HCT116 (cell line): ENCODE measurements at regions not wholly inside any gene's neighbourhood (a gene's known extent, or its start where the extent isn't known, plus 50 kb on each side); places are given as distances from the start of the nearest gene placed in this dataset.

ENCODE experiments used
- ATAC-seq: fragments of 200-7000 bp; cut with Tn5 transposase; 2 replicates; pipeline ENCODE4 v1.9.1; 2020; ENCODE audit warnings: mild to moderate bottlenecking, moderate library complexity
- BruUV-seq: library from RNA; stranded (reverse); fragments of 400-500 nt; replicated peaks from 2 replicates; lab custom pipeline; 2021; lab: Mats Ljungman, UMichigan
- CTCF ChIA-PET: fragments of 300-600 bp; sonication (Branson Sonifier 250); formaldehyde crosslinking; loops from one replicate; lab custom pipeline; 2021; ENCODE audit warnings: antibody characterized with exemption; lab: Charles Lee
- POLR2A ChIA-PET: fragments of 300-600, 350-600 bp; sonication (Branson Sonifier 250); formaldehyde crosslinking; loops from one replicate; lab custom pipeline; 2021; ENCODE audit warnings: antibody characterized with exemption; lab: Charles Lee
- RAD21 ChIA-PET, 2 experiments: fragments of 300-600 bp; sonication (Branson Sonifier 250); formaldehyde crosslinking; loops; one replicate each; lab custom pipeline; 2023; ENCODE audit warnings: low total read pairs in 2 of 2; ENCODE audit not compliant: uncharacterized antibody in 2 of 2, unreplicated experiment in 2 of 2, low non-redundant PET in 1 of 2; lab: Charles Lee
- DNase-seq: peaks from one replicate; pipeline ENCODE4 v3.0.0-alpha.2; 2010; ENCODE audit warnings: low read depth, low spot score
- H2AFZ ChIP-seq: fragments of 200-600 bp; shearing (Covaris generic), sonication (generic); 2 replicates; pipeline ENCODE4 v1.6.1; 2017; ENCODE audit warnings: low read depth, mixed run types, mixed read lengths, antibody characterized with exemption, low read length; ENCODE audit not compliant: poor library complexity, severe bottlenecking
- H3K27ac ChIP-seq: 2 replicates; pipeline ENCODE4 v1.5.1; 2012; ENCODE audit warnings: low read depth, low read length
- H3K27me3 ChIP-seq: fragments of 200-600 bp; sonication (generic); 2 replicates; pipeline ENCODE4 v1.6.1; 2016; ENCODE audit warnings: mixed run types, low read length, mixed read lengths; ENCODE audit not compliant: insufficient read depth
- H3K36me3 ChIP-seq, 2 experiments: fragments of 200-500 bp in 1 of 2; fragments of 200-600 bp in 1 of 2; sonication (Bioruptor generic) in 1 of 2; sonication (generic) in 1 of 2; 2 replicates each; pipeline versions ENCODE4 v1.5.1 to v1.6.1; 2014 to 2016; ENCODE audit warnings: low read length in 2 of 2, inconsistent platforms in 1 of 2, mixed read lengths in 1 of 2, mixed run types in 1 of 2; ENCODE audit not compliant: insufficient read depth in 2 of 2, control insufficient read depth in 1 of 2
- H3K4me1 ChIP-seq, 2 experiments: fragments of 200-600 bp in 1 of 2; sonication (generic) in 1 of 2; 2 replicates each; pipeline versions ENCODE4 v1.5.1 to v1.6.1; 2012 to 2017; ENCODE audit warnings: low read length in 2 of 2, inconsistent platforms in 1 of 2, mild to moderate bottlenecking in 1 of 2, mixed read lengths in 1 of 2, mixed run types in 1 of 2, moderate library complexity in 1 of 2; ENCODE audit not compliant: insufficient read depth in 2 of 2, control insufficient read depth in 1 of 2
- H3K4me2 ChIP-seq: fragments of 200-600 bp; sonication (generic); 2 replicates; pipeline ENCODE4 v1.6.1; 2017; ENCODE audit warnings: mixed run types, low read length, mixed read lengths
- H3K4me3 ChIP-seq, 2 experiments: fragments of 200-600 bp in 1 of 2; sonication (generic) in 1 of 2; replicated peaks in 1 of 2; 2 replicates each; pipeline ENCODE4 v1.5.1; 2011 to 2016; ENCODE audit warnings: low read length in 2 of 2, control low read depth in 1 of 2, low read depth in 1 of 2, mild to moderate bottlenecking in 1 of 2, mixed read lengths in 1 of 2, mixed run types in 1 of 2
- H3K79me2 ChIP-seq: fragments of 200-600 bp; sonication (generic); 2 replicates; pipeline ENCODE4 v1.6.1; 2017; ENCODE audit warnings: mild to moderate bottlenecking, mixed run types, low read length, moderate library complexity, mixed read lengths; ENCODE audit not compliant: insufficient read depth
- H3K9ac ChIP-seq: fragments of 200-600 bp; sonication (generic); 2 replicates; pipeline ENCODE4 v1.6.1; 2016; ENCODE audit warnings: low read length, mixed read lengths
- H3K9me2 ChIP-seq: fragments of 200-600 bp; sonication (generic), shearing (Covaris generic); 2 replicates; pipeline ENCODE4 v1.6.1; 2017; ENCODE audit warnings: mixed run types, mild to moderate bottlenecking, moderate library complexity; ENCODE audit not compliant: insufficient read depth
- H3K9me3 ChIP-seq, 2 experiments: fragments of 200-500 bp in 1 of 2; fragments of 200-600 bp in 1 of 2; sonication (Bioruptor generic) in 1 of 2; sonication (generic) in 1 of 2; 2 replicates each; pipeline ENCODE4 v1.6.1; 2014 to 2017; ENCODE audit warnings: low read length in 2 of 2, mixed read lengths in 2 of 2, inconsistent platforms in 1 of 2, low read depth in 1 of 2, mild to moderate bottlenecking in 1 of 2, mixed run types in 1 of 2, moderate library complexity in 1 of 2; ENCODE audit not compliant: control insufficient read depth in 1 of 2, insufficient read depth in 1 of 2
- H4K20me1 ChIP-seq: fragments of 200-600 bp; sonication (generic), shearing (Covaris generic); 2 replicates; pipeline ENCODE4 v1.6.1; 2017; ENCODE audit warnings: mixed run types, mild to moderate bottlenecking, moderate library complexity; ENCODE audit not compliant: insufficient read depth
- CBX3 ChIP-seq: IDR thresholded peaks from 2 replicates; pipeline ENCODE4 v1.6.1; 2012; ENCODE audit warnings: low read depth
- ELF1 ChIP-seq: IDR thresholded peaks from 2 replicates; pipeline ENCODE4 v1.6.1; 2012; ENCODE audit warnings: low read depth, borderline replicate concordance
- EZH2 ChIP-seq: fragments of 200-600 bp; sonication (generic); IDR thresholded peaks from 2 replicates; pipeline ENCODE4 v1.6.1; 2017; ENCODE audit warnings: antibody characterized with exemption, mixed run types
- EZH2phosphoT487 ChIP-seq: fragments of 200-600 bp; IDR thresholded peaks from 2 replicates; pipeline ENCODE4 v1.6.1; 2018; ENCODE audit warnings: antibody characterized with exemption, borderline replicate concordance
- MAX ChIP-seq: IDR thresholded peaks from 2 replicates; pipeline ENCODE4 v1.6.1; 2012
- POLR2A ChIP-seq: IDR thresholded peaks from 2 replicates; pipeline ENCODE4 v1.7.0; 2011; ENCODE audit warnings: borderline replicate concordance; ENCODE audit not compliant: insufficient read depth, insufficient read length; ENCODE audit errors: extremely low read depth
- RAD21 ChIP-seq: IDR thresholded peaks from 2 replicates; pipeline ENCODE4 v1.6.1; 2012; ENCODE audit warnings: low read depth, mild to moderate bottlenecking
- SP1 ChIP-seq: IDR thresholded peaks from 2 replicates; pipeline ENCODE4 v1.6.1; 2012; ENCODE audit warnings: low read depth
- SRF ChIP-seq: IDR thresholded peaks from 2 replicates; pipeline ENCODE4 v1.6.1; 2012; ENCODE audit warnings: low read depth
- TCF7L2 ChIP-seq: IDR thresholded peaks from 2 replicates; pipeline ENCODE4 v1.7.0; 2011; ENCODE audit warnings: borderline replicate concordance, inconsistent platforms; ENCODE audit not compliant: insufficient read depth, insufficient read length; ENCODE audit errors: extremely low read depth
- intact Hi-C: fragments of 100-400 bp; cut with micrococcal nuclease; formaldehyde crosslinking; loops from 2 replicates; pipeline ENCODE4 v1.10.0; 2022
- TF ChIP-seq, protein P1 (sequence below), 3 experiments: fragments of 200-600 bp in 1 of 3; sonication (generic) in 1 of 3; IDR thresholded peaks in 2 of 3; conservative IDR thresholded peaks in 1 of 3; 2 replicates each; pipeline ENCODE4 v1.5.1; 2012 to 2017; ENCODE audit warnings: low read depth in 2 of 3, low read length in 2 of 3, antibody characterized with exemption in 1 of 3, borderline replicate concordance in 1 of 3, control low read depth in 1 of 3, mild to moderate bottlenecking in 1 of 3, mixed read lengths in 1 of 3, mixed run types in 1 of 3, moderate library complexity in 1 of 3; ENCODE audit not compliant: insufficient read depth in 1 of 3

DNA sequence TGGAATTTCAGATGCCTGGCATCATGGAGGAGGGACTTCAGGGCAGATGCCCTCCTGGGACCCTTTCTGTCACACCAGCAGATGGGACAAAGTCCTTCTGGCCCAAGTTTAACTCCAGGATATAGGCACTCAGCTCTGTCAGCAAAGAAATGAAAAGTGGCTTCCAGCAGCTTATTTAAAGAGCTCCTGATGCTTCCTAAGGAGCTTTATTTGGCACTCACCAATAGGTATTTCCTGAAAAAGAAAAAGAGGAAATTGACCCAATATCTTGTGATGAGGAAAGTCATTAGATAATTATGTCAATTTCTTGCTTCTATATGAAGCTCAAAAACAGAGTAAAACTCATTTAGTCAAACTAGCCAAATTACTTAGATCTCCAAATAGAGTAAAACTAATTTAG, 224.6 kb downstream of the RAP2A start:
- H3K27ac ChIP-seq, result no peak overlapping the region
- no peak for DNase-seq
- BruUV-seq, result no TSS peak
- no peak overlapping the region for H2AFZ ChIP-seq
- H3K27me3 ChIP-seq, result no peaks in the 10 kb centered on the region
- intact Hi-C loops, result no loop called here
- H3K79me2 ChIP-seq, result no peaks in the 10 kb centered on the region
- TF ChIP-seq POLR2A (no peak), EZH2phosphoT487 (no peak)
- TF ChIP-seq, all 23 proteins: peak for 0
- H3K4me3 ChIP-seq, result no peak overlapping the region
- H4K20me1 ChIP-seq, result no peaks in the 10 kb centered on the region
- RAD21 ChIA-PET, result no interaction called here
- no peaks in the 10 kb centered on the region for H3K4me1 ChIP-seq
- CTCF ChIA-PET, result no interaction called here
- no peaks in the 10 kb centered on the region for H3K9me3 ChIP-seq
- POLR2A ChIA-PET, result interaction anchor here (0.6 kb wide), 1 partner anchor 38 kb away, joined by 3 read pairs; no protein-coding TSS in a partner anchor
- no peak overlapping the region for H3K9ac ChIP-seq
- no peaks in the 10 kb centered on the region for H3K9me2 ChIP-seq
- no peak overlapping the region for H3K4me2 ChIP-seq
- ATAC-seq, result no peak
- no peaks in the 10 kb centered on the region for H3K36me3 ChIP-seq

DNA sequence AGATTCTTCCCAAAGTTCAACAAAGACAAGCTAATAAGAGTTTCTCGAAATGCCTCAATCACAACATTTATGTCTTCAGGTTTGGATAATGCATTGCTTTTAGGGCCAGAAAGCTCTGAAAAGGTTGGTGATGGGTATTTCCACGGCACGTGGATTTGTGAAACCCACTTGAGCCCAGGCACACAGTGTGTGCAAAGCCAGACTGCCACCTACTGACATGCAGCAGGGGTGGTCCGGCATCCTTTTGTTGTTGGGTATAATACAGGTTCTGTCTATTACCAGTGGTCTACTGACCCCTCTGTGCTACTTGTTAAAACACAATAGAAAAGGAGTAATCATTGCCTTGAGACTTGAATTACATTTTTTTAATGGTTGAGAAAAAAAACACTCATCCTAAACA, 225.6 kb downstream of the RAP2A start:
- no peaks in the 10 kb centered on the region for H3K9me3 ChIP-seq
- POLR2A ChIA-PET, result no interaction called here
- no peaks in the 10 kb centered on the region for H3K9me2 ChIP-seq
- H3K4me2 ChIP-seq, result no peak overlapping the region
- TF ChIP-seq TCF7L2 (no peak), SRF (no peak), RAD21 (peak; percentile 58), MAX (no peak), EZH2 (no peak), CBX3 (no peak), ELF1 (no peak), SP1 (no peak)
- TF ChIP-seq, protein P1, sequence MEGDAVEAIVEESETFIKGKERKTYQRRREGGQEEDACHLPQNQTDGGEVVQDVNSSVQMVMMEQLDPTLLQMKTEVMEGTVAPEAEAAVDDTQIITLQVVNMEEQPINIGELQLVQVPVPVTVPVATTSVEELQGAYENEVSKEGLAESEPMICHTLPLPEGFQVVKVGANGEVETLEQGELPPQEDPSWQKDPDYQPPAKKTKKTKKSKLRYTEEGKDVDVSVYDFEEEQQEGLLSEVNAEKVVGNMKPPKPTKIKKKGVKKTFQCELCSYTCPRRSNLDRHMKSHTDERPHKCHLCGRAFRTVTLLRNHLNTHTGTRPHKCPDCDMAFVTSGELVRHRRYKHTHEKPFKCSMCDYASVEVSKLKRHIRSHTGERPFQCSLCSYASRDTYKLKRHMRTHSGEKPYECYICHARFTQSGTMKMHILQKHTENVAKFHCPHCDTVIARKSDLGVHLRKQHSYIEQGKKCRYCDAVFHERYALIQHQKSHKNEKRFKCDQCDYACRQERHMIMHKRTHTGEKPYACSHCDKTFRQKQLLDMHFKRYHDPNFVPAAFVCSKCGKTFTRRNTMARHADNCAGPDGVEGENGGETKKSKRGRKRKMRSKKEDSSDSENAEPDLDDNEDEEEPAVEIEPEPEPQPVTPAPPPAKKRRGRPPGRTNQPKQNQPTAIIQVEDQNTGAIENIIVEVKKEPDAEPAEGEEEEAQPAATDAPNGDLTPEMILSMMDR (IDR thresholded peaks at IDR 0.05 in 2 of 3, conservative IDR thresholded peaks at IDR 0.05 in 1 of 3; ENCODE audit: borderline replicate concordance in 1 of 3, insufficient read depth in 1 of 3, low read depth in 2 of 3, low read length in 2 of 3), result peak; percentile 38 to 48 (median 46); a peak in 5 of 6 replicates
- CTCF ChIA-PET, result interaction anchor here (1.1 kb wide), 1 partner anchor 642 kb away, joined by 4 read pairs; no protein-coding TSS in a partner anchor
- no peak for DNase-seq
- no peaks in the 10 kb centered on the region for H3K4me1 ChIP-seq
- H3K4me3 ChIP-seq, result no peak overlapping the region
- H4K20me1 ChIP-seq, result no peaks in the 10 kb centered on the region
- no peaks in the 10 kb centered on the region for H3K36me3 ChIP-seq
- no peaks in the 10 kb centered on the region for H3K79me2 ChIP-seq
- ATAC-seq, result peak; percentile 72
- intact Hi-C loops, result no loop called here
- H3K27ac ChIP-seq, result no peak overlapping the region
- BruUV-seq, result no TSS peak
- RAD21 ChIA-PET, result no interaction called here
- no peak overlapping the region for H3K9ac ChIP-seq
- H3K27me3 ChIP-seq, result no peaks in the 10 kb centered on the region
- no peak overlapping the region for H2AFZ ChIP-seq
